Stimulated activated naive CD4-positive, alpha-beta T cell (primary cell): ENCODE measurements at regions not wholly inside any gene's neighbourhood (a gene's known extent, or its start where the extent isn't known, plus 50 kb on each side); places are given as distances from the start of the nearest gene placed in this dataset.

Source experiments
- DNase-seq, 6 experiments: peaks; one replicate each; lab custom pipeline; 2025; lab: John Stamatoyannopoulos, UW

DNA sequence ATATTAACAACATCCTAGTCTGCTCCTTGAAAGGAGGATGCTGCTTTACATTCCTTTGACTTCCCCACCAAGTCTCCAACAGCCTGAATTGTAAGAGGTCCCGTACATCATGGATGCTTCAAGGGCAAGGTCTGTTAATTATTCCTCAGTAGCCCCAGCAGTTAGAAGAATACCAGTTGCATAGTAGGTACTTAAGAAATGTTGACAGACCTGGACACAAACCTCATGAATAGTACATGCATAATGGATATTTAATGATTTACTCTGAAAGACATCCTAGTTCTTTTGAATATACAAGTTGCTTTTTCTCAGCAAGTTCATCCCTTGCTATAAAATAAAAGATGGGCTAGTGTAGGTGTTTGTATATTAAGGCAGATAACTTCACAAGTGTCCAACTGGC, 112.1 kb upstream of the DPYD start:
- no peak for DNase-seq

DNA sequence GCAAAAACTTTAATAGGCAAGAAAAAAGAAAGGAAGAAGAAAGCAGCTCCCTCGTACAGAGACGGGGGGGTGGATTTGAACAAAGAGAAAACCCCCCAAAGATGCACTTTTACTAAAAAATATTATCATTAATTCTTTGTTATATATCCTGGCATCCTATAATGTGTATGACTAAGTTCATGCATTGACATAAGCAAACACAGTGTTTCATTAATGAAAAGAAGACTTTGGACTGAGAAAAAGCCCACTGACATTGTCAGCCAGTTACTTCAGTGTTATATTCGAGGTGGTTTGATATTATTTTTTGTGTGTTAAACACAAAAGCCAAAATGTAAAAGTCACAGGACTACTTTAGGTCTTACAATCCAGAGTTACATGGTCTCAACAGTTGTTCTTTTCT, 110.1 kb upstream of the DPYD start:
- DNase-seq: no peak

DNA sequence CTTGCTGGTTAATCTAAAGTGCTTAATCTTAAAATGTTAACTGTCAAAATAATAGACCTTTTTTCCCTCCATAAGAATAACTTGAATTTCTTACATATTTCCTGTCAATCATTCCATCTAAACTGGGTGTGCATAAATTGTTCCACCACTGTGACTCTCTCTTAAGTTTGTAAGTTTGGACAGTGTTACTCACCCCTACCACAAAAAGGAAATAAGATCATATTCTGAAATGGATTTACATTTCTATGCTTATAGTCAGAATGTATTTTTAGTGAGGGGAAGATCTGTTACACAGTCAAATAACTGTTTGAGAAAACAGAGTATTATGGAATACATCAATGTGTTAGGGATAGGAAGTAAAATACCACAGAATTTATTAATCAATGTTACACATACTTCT, 109.6 kb upstream of the DPYD start:
- no peak for DNase-seq

DNA sequence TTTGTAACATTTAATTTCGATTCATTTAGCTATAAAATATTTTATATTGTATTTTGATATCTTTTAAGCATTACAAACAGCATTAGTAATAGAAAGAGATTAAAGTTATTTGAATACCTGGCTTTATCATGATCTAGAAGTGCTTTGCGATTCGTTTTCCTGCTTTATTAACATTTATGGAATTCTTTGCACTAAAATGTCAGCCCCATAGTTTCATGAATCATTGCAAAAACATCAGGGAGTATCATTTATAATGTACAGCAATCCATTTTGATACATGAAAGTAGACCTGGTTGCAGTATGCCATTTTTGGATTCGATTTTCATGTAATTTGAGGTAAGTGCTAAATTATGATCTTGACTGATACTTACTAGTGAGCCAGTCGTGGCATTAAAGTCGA, 108.0 kb upstream of the DPYD start:
- DNase-seq: no peak

DNA sequence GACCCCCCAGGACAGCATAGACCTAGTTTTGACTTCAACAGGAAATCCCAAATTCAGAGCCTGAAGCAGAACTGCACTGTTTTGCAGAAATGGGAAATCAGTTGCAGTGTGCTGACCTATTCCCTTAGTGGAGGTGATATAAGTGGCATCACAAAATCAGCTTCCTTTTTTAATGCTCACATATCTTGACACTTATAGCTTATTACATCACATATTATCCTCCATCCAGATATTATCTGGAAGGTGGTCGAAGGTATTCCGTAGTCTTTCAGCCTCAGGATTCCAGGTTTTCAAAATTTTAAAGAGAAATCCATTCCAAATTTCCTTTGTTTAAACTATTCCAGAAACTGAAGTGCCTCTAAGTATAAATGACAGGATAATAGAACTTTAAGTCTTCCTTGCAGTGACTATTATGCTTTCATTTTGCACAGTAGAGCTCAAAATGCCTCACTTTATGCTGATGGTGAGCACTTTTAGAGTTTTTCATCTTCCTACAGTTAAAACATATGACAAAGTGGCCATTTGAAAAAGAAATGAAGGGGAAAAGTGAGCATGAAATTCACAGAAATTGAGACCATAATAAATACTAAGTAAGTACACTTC, 106.4 kb upstream of the DPYD start:
- no peak for DNase-seq

DNA sequence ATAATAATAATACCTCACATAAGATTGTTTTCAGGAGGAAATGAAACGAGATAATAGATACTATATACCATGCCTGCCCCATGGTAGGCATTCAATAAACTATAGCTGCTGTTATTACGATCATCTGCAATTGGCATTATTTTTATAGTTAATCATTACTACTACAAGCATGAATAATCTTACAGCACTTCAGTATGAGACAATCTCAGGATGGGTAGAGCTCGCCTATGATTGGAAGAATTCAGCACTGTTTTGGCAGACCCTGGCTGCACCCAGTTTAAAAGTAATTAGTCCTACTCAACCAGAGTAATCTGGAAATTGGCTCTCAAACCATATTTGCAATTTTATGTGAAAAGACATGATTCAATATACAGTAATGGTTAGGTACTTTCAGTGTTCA, 105.0 kb upstream of the DPYD start:
- no peak for DNase-seq

DNA sequence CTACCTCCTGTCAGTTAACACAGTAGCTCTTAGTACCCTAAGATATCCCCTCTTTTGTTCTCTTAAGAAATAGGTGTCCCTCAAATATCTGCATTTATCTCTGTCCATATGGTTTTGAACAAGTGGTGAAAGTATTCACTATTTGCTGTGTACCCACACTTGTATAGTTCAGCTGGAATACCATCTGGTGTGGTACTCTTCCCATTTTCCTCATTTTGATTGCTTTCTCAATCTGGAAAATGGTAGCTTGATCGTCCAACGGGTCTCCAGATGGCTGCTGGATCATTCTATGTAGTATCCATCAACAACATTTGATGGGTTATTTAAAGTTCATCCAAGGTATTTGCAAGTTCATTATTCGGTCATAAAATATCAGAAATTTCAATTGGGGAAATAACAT, 100.3 kb upstream of the DPYD start:
- DNase-seq: no peak

DNA sequence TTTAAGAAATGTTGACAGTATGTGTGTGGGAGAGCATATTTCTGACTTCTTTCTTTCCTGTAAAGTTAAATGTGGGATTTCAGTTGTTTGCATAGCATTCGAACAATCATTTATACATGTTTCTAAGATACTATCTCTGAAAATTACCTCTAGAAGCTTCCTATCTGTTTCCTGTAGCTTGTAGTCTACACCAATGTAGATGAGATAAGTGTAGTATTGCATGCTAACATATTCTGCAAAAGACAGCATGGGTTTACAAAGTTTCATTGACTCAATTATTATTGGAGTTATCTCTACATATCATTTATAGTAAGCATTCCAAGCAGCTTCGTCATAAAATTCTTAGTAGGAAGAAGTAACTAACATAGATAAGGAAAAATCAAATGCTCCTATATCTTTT, 98.9 kb upstream of the DPYD start:
- DNase-seq: no peak

DNA sequence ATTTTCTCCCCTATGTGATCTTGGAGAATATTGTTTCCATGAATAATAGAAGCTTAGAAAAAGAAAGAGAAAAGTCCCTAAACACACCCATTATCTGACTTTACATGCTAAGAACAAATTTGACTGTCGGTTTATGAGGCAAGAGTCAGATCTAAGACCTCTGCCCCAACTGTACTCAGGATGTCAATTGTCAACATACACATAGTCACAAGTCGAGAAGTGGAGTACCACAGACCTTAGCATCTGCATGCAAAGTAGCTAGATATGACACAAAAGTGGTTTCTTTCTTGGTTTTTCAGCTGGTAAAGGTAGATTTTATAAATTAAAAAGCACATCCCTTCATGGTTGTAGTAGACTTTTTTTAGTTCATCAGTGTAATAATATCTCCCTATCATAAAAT, 97.2 kb upstream of the DPYD start:
- DNase-seq: no peak

DNA sequence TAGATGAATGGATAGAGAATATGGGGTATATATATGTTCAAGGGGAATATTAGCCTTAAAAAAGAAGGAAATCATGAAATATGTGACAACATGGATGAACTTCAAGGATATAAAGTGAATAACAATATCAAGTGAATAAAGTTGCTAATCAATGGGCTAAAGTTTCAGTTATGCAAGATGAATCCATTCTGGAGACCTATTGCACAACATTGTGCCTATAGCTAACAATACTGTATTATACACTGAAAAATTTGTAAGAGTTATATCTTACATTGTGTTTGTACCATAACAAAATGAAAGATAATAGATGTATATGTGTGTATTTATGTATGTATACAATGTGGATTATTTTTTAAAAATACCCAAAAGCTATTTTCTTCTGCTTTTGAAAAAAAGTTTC, 96.3 kb upstream of the DPYD start:
- DNase-seq: no peak

DNA sequence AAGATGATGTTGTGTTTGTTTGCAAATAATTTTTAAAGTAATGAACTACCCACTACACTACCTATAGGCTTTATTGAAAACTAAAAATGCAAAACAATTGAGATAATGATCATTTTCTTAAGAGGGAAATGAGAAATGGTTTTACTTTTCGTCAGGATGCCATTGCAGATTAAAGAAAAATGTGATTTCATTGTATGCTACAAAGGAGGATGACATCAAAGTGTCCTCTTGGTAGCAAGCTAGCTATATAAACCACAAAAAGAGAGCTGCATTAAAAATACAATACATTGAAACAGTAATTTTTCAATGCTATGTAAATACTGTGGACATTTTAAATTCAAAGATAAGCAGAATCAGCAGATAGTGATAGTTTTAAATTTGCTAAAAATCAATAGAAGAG, 87.5 kb upstream of the DPYD start:
- DNase-seq: no peak

DNA sequence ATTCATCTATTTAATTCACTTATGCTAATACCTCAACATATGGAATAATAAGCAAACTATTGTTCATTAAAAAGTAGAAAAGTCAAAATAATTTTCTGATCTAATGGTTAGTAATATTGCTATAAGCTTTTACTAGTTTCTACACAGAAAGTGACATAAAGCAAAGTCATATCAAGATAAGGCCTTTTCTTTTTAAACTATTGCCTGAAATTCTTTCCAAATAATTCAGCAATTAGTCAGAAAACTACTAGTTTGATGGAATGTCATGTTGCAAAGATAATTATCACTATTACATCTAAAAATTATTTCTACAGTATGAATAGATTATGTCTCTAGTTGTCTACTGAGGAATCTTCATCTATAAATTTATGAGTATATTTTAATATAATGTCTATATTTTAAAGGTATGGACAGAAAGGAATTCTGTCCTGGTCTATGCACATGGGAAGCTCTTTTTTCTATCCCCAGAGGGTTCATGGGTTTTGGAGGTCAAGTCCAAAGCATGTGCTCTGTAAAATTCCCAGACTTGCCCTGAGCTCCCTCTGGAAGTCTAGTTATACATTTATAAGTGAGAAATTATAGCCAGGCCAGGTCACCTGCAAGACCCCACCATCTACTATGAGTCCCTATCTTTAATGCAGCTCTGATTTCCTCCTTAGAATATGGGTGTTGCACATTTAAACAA, 84.6 kb upstream of the DPYD start:
- no peak for DNase-seq

DNA sequence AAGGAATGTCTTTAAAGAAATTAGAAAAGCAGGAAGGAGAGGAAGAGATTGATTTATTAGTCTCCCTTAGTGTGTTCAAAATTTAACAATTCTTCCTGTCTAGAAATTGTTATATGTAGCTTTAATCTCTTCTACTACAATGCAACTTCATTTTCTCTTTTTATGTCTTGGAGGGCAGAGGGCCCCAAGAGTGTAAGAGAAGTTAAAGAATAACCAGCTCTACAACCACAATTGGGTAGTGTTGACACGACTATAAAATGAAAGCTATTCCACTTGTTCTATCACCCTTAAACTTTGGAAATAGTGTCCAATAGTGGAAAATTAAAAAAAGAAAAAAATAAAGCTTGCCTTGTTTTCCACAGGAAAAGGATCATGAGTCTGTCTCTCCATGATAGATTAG, 82.6 kb upstream of the DPYD start:
- DNase-seq: no peak

DNA sequence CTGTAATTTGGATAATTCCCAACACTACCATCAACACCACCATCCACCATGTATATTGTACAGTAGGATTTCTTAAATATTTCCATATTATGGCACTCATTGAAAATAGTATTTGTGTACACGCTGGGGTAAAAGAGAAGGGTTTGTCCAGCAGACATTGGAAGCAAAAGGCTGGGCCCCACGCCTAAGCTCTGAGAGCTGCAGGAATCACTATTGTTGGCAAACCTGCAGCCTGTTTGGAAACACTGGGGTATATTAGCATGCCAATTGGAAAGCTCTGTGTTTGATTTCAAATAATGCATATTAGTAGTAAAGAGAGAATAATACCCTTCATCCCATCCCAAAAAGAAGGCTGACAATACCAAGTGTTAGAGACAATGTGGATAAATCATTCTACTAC, 81.5 kb upstream of the DPYD start:
- DNase-seq: no peak

DNA sequence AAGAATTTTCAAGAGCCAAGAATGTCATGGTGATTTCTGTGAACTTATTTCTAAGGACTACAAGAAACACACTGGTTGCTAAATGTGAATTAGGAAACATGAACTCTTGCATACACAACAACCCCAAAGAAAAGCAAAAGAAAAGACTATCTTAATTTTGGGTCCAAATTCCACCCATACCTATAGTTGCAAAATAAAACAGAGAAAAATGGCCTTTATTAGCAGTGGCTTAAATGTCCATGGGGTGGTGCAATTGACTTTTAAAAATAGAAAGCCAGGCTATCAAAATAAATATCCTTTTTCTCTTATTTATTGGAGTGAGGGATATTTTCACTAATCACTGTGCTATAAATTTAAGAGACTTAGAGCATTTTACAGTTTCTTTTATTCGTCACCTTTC, 80.9 kb upstream of the DPYD start:
- DNase-seq: no peak

DNA sequence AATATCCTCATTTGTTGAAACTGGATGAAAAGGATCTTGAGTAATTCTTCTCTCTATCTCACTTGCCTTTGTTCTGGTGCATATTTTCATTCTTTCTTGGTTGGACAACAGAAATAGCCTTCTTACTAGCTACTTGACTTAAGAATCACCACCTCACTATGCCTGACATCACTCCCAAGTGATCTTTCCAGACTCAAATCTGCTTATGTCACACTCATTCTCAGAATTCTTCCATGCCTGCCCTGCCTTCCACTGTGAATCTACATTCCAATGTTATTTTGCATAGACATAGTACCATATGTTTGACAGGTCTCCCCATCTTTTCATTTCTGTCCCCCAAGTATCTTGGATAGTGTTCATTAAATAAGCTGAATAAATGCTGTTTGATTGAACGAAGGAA, 78.5 kb upstream of the DPYD start:
- no peak for DNase-seq

DNA sequence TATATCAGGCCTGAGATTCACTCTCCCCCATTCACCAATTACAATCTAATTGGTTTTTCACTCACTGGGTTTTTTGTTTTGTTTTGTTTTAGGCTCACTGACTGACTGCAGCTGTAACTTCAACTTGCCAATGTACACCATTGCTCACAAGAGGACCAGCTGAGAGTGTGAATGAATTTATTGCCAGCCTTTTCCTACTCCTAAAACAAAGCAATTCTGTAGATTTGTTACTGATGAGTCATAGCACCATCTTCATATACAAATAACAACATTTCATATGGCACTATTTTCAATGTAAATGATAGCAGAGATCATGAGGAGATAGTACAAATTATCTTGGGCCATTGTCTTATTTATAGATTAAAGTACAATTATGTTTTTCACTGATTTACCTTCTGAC, 76.0 kb upstream of the DPYD start:
- DNase-seq: no peak

DNA sequence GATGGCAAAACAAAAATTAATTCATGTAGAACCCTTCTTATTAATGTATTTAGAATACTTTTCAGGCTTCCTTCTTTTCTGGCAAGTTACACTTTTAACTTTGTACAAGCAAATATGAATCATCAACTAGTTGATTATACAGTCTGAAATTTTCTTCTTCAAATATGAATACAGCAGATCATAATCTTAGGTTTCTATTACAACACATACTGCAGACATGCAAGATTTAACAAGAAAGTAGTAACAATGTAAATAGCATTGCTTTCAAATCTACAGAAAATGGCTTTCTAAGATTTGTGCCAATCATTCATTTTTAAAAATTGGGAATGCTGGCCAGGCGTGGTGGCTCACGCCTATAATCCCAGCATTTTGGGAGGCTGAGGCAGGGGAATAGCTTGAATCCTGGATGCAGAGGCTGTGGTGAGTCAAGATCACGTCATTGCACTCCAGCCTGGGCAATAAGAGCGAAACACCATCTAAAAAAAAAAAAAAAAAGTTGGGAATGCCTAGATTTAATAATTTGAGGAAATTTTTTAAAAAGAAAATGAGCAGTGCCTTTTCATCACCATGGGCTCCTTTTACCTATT, 68.4 kb upstream of the DPYD start:
- no peak for DNase-seq

DNA sequence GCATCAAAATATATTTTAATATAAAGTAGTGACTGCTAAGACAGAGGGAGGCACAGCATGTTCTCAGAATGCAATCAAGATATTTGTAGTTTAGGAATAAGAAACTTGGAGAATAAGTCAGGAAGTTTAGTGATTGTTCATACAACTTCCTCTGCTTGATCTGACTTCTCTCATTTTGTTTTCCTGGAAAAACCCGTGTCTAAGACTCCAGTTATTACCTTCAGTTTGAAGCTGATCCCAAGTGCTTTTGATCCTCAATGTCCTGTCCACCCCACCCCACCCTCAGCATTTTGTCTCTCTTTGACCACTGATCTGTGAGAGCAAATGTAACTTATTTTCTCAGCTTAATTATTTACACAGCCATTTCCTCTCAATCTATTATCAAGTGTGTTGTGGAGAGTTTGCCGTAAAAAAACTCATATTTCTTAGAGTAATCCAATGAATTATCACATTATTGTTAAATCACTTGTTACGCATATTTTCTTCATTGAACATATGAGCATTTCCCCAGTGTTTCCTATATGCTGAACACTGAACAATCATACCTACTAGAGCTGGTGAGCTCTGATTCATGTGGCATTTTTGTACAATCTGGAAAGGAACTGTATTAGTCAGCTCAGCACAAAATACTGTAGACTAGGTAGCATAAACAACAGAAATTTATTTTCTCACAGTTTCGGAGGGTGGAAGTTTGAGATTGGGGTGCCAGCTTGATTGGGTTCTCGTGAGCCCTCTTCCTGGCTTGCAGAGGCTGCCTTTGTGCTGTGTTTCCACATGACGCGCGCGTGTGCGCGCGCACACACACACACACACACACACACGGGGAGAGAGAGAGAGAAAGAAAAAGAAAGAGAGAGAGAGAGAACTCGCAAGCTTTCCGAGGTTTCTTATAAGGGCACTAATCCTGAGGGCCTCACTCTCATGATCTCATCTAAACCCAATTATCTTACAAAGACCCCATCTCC, 65.5 kb upstream of the DPYD start:
- no peak for DNase-seq

DNA sequence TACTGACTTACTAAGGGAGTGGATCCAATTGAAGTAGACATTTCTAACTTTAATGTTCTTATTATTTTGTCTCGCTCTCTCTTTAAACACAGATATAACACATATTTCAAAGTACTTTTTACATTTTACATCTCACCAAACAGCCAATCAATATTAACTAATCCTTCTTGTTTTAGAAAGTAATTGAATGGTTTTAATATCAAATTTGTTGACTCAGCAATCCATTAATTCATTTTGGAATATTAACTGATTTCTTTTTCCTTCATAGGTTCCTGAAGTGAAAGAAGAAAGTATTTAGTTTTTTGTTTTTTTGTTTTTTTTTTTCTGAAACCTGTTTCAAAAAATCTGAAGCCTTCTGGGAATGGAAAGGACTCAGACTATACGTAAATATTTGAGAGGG, 62.3 kb upstream of the DPYD start:
- DNase-seq: no peak

DNA sequence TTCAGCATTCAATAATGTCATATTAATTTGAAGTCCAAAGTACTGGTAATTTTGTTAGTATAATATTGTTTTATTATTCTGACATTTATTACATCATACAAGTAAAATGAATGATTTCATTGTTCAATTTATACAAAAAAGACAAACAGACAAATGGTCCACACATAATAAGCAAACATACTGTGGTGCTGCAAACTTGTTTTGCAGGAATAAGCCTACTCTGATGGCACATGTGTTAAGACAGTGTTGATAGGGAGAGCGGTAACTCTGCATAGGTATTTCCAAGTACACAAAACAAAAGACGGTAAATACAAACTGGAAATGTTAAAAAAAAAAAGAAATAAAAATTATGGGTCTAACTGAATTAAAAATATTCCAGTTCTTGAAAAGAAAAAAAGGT, 59.7 kb upstream of the DPYD start:
- no peak for DNase-seq

DNA sequence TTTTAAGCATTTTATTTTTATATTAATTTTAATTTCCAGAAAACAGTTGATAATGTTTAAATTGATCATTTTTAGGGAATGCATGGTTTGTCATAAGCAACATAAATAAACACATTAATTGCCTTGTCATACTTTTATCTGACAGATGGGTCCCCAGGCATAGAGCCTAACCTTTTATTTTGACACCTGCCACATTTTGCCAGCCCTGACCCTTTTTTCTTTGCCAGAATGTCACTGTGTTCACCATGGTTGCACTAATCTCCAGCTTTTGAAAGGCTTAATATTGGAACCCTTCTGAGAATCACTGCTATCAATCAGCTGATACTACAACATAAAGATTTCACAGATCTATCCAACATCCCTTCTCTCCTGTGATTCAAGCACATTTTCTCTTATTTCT, 56.0 kb upstream of the DPYD start:
- no peak for DNase-seq
